Right hindlimb (tissue), 1 donor: ENCODE measurements at regions not wholly inside any gene's neighbourhood (a gene's known extent, or its start where the extent isn't known, plus 50 kb on each side); places are given as distances from the start of the nearest gene placed in this dataset.
"Not testable (repeated sequence)": the region's sequence is repeated elsewhere in the genome, so short reads cannot be mapped to it uniquely, and the experiment has no call there.

Source experiments
- DNase-seq: peaks from one replicate; pipeline ENCODE4 v3.0.0-alpha.2; 2018

DNA sequence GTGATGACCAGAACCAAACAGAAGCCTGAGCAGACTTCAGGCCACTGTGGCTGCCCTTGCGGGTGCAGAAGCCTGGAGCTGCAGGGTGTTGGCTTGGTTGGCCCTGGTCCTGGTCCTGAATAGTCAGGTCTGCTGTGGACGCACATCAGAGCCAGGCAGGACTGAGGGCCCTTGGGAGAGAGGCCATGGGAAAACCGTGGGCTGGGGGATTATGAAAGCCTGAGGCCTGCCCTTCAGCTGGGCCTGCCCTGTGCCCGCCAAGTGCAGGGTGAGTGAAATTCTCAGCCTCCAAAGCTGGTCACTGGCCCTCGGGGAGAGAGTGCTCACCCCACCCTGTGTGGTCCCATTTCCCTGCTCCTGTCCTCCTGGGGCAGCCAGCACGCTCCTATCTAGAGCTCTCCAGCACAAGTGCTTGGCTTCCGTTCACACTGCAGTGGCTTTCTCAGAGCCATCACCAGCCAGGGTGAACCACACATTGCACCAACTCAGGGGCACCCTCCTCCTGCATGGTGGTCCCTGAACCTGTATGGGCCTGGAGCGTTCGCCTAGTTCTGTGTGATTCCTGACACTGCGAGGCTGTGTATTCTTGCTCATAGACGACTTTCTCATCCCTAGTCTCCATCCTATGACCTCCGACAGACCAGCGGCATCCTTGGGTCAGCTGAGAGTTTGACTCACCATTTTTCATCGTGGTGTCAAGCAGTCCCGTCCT is 146.1 kb downstream of the TTLL2 start:
- no peak for DNase-seq

- no peak for DNase-seq
Observed at GRCh38 chr6:167471548-167471930, 146.7 kb downstream of the TTLL2 start.

DNA sequence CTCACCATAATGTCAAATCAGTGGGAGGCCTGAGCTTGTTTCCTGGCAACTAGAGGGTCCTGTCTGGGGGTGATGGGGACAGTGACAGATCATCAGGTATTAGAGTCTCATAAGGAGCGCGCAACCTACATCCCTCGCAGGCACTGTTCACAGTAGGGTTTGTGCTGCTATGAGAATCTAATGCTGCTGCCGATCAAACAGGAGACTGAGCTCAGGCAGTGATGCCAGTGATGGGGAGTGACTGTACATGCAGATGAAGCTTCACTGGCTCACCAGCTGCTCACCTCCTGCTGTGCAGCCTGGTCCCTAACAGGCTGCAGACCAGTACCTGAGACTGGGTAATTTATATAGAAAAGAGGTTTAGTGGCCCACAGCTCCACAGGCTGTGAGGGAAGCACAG is 147.3 kb downstream of the TTLL2 start:
- no peak for DNase-seq

DNA sequence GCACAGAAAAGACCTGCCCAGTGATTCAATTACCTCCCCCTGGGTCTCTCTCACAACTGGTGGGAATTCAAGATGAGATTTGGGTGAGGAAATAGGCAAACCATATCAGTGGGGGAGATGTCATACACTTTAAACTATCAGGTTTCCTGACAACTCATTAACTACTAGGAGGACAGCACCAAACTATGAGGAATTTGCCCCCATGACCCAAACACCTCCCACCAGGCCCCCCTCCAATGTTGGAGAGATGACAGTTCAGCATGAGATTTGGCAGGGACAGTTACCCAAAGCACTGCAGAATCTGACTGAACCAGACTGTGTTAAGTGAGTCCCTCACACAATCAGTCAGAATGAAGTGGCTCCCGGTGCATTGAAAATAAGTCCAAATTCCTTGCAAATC is 148.0 kb downstream of the TTLL2 start:
- no peak for DNase-seq

- no peak for DNase-seq
Observed at GRCh38 chr6:167474171-167474570, 149.3 kb downstream of the TTLL2 start.

- DNase-seq = no peak
Observed at GRCh38 chr6:167474725-167475124, 149.8 kb downstream of the TTLL2 start.

GRCh38 chr6:167475947-167476346 is 151.1 kb downstream of the TTLL2 start:
- DNase-seq = no peak

DNA sequence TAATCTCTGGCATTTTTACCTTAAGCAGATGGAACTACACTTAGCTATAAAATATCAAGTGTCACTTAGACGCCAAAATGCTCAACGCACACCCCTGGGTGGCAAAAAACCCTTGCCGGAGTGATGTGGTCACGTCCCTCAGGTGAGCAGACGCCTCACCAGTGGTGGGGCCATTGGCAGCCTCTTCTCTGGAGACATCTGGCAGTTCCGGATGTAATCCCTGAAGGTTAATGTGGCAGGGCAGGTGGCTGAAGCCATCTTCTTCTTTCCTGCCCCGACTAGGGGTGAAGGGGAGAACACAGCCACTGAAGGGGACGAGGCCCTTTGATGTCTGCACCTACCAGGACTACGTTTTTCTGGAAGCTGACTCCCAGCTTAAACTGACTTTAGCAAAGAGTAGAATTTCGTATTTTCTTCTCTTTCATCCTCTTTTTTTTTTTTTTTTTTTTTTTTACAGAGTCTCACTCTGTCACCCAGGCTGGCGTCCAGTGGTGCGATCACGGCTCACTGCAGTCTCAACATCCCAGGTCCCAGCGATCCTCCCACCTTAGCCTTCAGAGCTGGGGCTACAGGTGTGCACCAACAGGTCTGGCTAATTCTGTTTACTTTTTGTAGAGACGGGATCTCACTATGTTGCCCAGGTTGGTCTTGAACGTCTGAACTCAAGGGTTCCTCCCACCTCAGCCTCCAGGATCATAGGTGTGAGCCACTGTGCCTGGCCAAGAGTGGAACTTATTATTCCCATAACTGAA is 152.1 kb downstream of the TTLL2 start:
- no peak for DNase-seq

GRCh38 chr6:167477688-167478087 is 152.8 kb downstream of the TTLL2 start:
- DNase-seq = no peak

GRCh38 chr6:167479301-167479700 is 154.4 kb downstream of the TTLL2 start:
- no peak for DNase-seq

DNA sequence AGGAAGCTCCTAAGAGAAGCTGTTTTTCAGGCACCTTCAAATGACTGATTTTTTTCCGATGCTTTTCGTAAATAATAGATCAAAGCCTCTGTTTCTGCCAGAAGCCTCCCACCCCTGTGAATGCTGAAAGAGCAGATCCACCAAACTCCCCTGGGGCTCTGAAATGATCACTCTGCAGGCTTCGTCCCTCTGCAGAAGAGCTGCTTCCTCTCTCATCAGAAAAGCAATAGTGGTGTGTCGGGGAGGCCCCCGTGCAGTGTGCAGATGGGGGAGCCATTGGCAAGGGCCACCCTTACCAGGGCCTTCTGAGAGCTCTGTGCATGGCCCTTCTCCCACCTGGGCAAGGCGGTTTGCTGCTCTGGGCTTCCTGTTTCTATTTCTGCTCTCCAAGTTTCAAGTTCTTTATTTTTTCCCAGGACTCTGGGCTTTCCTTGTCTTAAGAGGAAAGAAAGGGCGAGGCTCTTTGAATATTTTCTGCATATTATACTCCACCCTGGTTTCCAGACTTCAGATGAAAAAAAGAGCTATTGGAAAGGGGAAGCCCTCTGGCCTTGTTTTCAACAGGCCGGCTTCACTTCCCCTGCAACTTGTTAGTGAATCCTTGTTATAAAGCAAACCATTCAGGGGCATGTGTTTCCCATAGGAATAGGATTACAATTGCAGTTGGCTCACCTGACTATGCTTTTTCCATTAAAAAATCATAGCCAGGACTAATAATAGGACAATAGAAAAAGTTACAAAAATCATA is 155.2 kb downstream of the TTLL2 start:
- no peak for DNase-seq

GRCh38 chr6:167481307-167481926 is 156.5 kb downstream of the TTLL2 start:
- DNase-seq = no peak

GRCh38 chr6:167482801-167483200 is 157.9 kb downstream of the TTLL2 start:
- not testable (repeated sequence) for DNase-seq

DNA sequence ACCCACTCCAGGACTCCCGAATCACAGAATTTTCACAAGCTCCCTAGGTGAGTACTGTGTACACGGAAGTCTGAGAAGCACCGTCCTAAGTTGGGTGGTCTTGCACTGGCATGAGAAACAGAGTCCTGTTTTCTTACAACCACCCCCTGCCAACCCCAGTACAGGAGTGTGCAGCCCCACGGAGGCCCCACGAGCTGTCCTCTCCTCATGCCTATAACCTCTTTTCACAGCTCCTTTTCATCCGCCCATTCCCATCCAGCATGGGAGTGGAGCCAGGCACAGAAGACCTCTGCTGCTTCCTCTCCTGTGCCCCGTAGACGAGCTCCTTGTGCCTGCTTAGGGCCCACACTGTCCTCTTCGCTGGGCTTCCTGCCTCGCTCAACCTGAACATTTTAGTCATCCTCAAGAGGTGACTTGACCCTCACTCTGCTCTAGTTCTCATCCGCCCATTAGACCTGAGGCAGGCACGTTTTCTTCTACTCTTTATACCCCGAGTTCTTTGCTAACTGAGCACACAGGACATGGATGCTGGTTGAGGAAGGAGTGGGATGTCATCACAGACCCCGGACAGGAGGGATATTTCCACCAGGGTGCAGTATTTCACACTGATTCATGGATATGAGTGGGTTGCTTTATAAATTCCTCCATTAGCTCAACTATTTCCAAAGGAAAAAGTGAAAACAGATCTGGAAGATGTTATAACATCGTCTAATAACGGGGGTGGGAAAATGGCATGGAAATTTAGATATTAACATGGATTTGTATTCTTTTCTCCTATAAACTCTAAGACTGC is 160.5 kb downstream of the TTLL2 start:
- peak; percentile 61 for DNase-seq

DNA sequence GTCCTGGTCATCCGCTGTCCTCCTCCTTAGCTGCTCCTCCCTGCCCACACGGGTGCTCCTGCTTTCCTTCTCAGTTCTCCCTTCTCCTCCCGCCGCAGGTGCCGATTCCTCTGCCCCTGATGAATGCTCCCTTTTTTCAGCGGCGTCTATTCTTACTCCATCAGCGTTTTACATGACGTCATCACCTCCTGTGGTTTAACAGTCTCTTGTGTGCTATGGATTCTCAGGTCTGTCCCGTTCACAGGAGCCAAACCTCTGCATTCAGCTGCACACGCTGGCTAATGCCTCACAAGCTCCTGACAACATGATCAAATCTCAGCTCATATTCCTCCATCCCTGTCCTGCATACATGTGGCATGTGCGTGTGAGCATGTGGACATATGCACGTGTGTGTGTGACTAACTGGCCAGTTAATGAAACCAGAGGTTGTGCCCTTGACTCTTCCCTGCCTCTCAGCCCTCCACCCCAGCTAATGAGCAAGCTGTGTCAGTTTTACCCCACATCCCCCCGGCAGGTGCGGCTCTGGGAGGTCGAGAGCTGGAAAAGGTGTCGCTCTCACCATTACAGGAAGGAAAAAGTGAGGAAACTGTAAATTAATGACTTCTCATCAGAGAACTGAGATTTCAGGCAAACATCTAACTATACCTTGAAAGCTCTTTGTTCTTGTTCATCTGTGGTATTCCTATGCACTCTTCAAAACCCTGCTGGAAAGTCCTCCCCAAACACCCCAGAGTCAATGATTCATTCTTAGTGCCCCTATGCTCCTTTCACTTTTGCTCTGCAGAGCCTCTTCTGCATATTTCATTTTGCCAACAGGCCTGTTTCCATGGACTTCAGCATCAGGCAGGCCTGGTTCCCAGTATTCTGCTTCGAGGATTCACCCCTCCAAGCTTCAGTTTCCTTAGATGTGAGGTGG is 163.1 kb downstream of the TTLL2 start:
- peak; percentile 4 for DNase-seq

- DNase-seq = no peak
Observed at GRCh38 chr6:167491438-167492099, 166.7 kb downstream of the TTLL2 start.

GRCh38 chr6:167492100-167492449 is 167.2 kb downstream of the TTLL2 start:
- no peak for DNase-seq

- DNase-seq = no peak
Observed at GRCh38 chr6:167493310-167493709, 168.4 kb downstream of the TTLL2 start.

DNA sequence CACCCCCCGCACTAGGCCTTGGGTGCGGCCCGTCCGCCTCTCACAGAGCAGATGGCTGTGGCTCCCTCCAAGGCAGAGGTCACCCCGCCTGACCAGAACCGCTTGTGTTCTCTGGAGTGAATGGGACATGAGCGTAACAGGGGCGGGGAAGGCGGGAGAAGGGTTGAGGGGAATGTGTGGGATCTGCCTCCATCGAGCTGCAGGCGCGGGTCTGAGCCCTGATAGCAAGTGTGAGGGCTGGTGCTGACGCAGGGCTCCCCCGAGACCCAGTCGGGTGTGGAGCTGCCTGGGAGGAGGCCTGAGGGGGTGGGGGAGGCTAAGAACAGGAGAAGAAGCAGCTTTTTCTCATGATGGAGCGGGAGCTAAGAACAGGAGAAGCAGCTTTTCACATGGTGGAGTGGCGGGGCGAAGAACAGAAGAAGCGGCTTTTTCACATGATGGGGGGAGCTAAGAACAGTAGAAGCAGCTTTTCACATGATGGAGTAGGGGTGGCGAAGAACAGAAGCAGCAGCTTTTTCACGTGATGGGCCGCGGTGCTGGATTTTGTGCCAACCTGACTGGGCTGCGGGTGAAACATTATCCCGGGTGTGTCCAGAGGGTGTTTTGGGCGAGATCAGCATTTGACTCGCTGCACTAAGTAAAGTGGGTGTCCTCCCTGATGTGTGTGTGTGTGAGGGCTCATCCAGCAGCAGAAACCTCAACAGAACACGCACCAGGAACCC is 169.3 kb downstream of the TTLL2 start:
- DNase-seq = peak; percentile 71
